ENCODE measurements at regions not wholly inside any gene's neighbourhood (a gene's known extent, or its start where the extent isn't known, plus 50 kb on each side); places are given as distances from the start of the nearest gene placed in this dataset.

GRCh38 chr20:6683021-6683977, 84.2 kb upstream of the BMP2 start:
- H3K4me1 ChIP-seq (ENCODE audit: insufficient read depth, low read length) = no peaks in the 10 kb centered on the region
- peaks cover 6% of the 10 kb centered on the region for H3K27me3 ChIP-seq (ENCODE audit: insufficient read depth, low read length, poor library complexity)
- no peaks in the 10 kb centered on the region for H3K36me3 ChIP-seq (ENCODE audit: insufficient read depth, low read length)
- no peak overlapping the region for H2AFZ ChIP-seq (ENCODE audit: low read depth, low read length)
- no peak overlapping the region for H3K4me3 ChIP-seq (ENCODE audit: low read depth in 1 of 2, low read length in 2 of 2)
- ATAC-seq (ENCODE audit: insufficient read depth, low read depth) = no peak
- TF ChIP-seq CTCF (IDR thresholded peaks at IDR 0.05; ENCODE audit: borderline replicate concordance, extremely low read depth, low read length, poor library complexity, severe bottlenecking) (no peak), EZH2 (IDR thresholded peaks at IDR 0.05; ENCODE audit: borderline replicate concordance, low read depth, low read length, severe bottlenecking) (no peak)
- no peaks in the 10 kb centered on the region for H3K79me2 ChIP-seq (ENCODE audit: insufficient read depth, low read length)
- H4K20me1 ChIP-seq (ENCODE audit: insufficient read depth, low read length) = no peaks in the 10 kb centered on the region
- DNase-seq = no peak
- H3K27ac ChIP-seq (ENCODE audit: low read length) = no peak overlapping the region
- H3K9me3 ChIP-seq (ENCODE audit: insufficient read depth, low read length, severe bottlenecking) = no peaks in the 10 kb centered on the region
- no peak overlapping the region for H3K9ac ChIP-seq (ENCODE audit: low read depth, low read length)
- no peak overlapping the region for H3K4me2 ChIP-seq (ENCODE audit: insufficient read depth, low read length)

- no peaks in the 10 kb centered on the region for H3K79me2 ChIP-seq (ENCODE audit: insufficient read depth, low read length)
- no peak overlapping the region for H3K27ac ChIP-seq (ENCODE audit: low read length)
- no peak overlapping the region for H3K4me3 ChIP-seq (ENCODE audit: low read depth in 1 of 2, low read length in 2 of 2)
- H3K27me3 ChIP-seq (ENCODE audit: insufficient read depth, low read length, poor library complexity) = peaks cover 6% of the 10 kb centered on the region
- H4K20me1 ChIP-seq (ENCODE audit: insufficient read depth, low read length) = no peaks in the 10 kb centered on the region
- H3K4me2 ChIP-seq (ENCODE audit: insufficient read depth, low read length) = no peak overlapping the region
- DNase-seq (no peak), ATAC-seq (ENCODE audit: insufficient read depth, low read depth) (no peak)
- no peaks in the 10 kb centered on the region for H3K36me3 ChIP-seq (ENCODE audit: insufficient read depth, low read length)
- H3K9ac ChIP-seq (ENCODE audit: low read depth, low read length) = no peak overlapping the region
- no peak overlapping the region for H2AFZ ChIP-seq (ENCODE audit: low read depth, low read length)
- H3K4me1 ChIP-seq (ENCODE audit: insufficient read depth, low read length) = no peaks in the 10 kb centered on the region
- TF ChIP-seq EZH2 (IDR thresholded peaks at IDR 0.05; ENCODE audit: borderline replicate concordance, low read depth, low read length, severe bottlenecking) (no peak), CTCF (IDR thresholded peaks at IDR 0.05; ENCODE audit: borderline replicate concordance, extremely low read depth, low read length, poor library complexity, severe bottlenecking) (no peak)
- no peaks in the 10 kb centered on the region for H3K9me3 ChIP-seq (ENCODE audit: insufficient read depth, low read length, severe bottlenecking)
Observed at GRCh38 chr20:6680854-6681253, 86.6 kb upstream of the BMP2 start.

DNA sequence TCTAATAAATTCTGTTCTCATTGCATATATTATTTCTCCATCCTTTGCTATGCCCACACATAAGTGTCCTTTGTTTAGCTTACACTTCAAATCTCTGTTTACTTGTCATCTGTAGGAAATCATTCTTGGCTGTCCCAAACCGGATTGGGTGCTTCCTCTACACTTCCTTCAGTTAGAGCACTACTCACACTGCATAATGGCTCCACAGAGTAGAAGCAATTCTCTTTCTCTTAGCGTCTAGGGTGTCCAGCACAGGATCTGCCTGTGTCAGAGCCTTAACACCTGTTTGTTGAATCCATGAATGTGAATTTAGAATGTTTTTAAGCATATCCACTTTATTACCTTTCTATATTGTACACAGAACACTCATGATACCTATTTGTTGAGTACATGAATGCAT, 87.0 kb upstream of the BMP2 start:
- H3K4me3 ChIP-seq (ENCODE audit: low read depth in 1 of 2, low read length in 2 of 2) = no peak overlapping the region
- no peaks in the 10 kb centered on the region for H3K9me3 ChIP-seq (ENCODE audit: insufficient read depth, low read length, severe bottlenecking)
- H3K36me3 ChIP-seq (ENCODE audit: insufficient read depth, low read length) = no peaks in the 10 kb centered on the region
- H2AFZ ChIP-seq (ENCODE audit: low read depth, low read length) = no peak overlapping the region
- no peaks in the 10 kb centered on the region for H3K4me1 ChIP-seq (ENCODE audit: insufficient read depth, low read length)
- no peak overlapping the region for H3K4me2 ChIP-seq (ENCODE audit: insufficient read depth, low read length)
- H3K79me2 ChIP-seq (ENCODE audit: insufficient read depth, low read length) = no peaks in the 10 kb centered on the region
- TF ChIP-seq EZH2 (IDR thresholded peaks at IDR 0.05; ENCODE audit: borderline replicate concordance, low read depth, low read length, severe bottlenecking) (no peak), CTCF (IDR thresholded peaks at IDR 0.05; ENCODE audit: borderline replicate concordance, extremely low read depth, low read length, poor library complexity, severe bottlenecking) (no peak)
- no peaks in the 10 kb centered on the region for H4K20me1 ChIP-seq (ENCODE audit: insufficient read depth, low read length)
- H3K27ac ChIP-seq (ENCODE audit: low read length) = no peak overlapping the region
- H3K27me3 ChIP-seq (ENCODE audit: insufficient read depth, low read length, poor library complexity) = peaks cover 6% of the 10 kb centered on the region
- ATAC-seq (ENCODE audit: insufficient read depth, low read depth) = no peak
- no peak overlapping the region for H3K9ac ChIP-seq (ENCODE audit: low read depth, low read length)
- no peak for DNase-seq

All from DND-41 (cell line).